ENCODE measurements at regions not wholly inside any gene's neighbourhood (a gene's known extent, or its start where the extent isn't known, plus 50 kb on each side); places are given as distances from the start of the nearest gene placed in this dataset.

DNA sequence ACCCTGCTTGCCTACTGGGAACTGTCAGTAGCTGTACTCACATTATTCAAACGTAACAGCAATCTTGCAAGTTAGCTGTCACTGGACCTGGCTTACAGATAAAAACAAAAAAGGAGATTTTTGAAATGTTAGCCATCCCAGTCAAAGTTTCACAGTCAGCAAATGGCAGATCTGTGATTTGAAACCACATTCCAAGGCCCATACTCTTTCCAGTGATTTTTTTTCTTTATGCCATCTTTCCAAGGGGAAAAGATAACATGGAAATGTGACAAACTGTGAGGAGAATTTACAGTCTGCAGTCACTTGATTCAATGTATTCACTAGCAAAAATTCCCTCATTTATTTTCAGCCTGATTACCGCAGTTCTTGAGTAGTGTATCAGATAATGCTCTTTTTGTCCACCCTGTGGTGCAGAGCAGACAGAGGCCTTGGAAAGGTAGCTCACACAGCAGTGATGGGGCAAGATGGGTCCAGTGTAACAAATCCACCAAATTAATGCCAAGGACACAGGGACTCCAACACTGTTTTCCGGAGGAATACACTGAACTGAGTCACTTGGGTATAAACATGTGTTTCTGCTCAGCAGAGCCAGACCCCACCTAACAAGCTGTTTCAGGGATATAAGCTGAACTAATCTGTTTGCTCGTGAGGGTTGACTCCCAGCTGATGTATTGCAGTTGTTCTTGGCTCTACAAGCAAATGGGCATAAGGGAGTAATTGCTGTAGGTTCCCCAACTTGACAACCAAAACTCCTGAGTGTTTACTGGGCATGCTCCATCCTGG is 49.9 kb upstream of the ADGRF1 start:
- 47% methylated on average over 4 of the region's 4 CpGs for WGBS
- Histone ChIP-seq H3K4ac (ENCODE audit: low read depth in 1 of 2, low read length in 2 of 2) (peak overlapping the region; percentile 59 to 93), H3K14ac (ENCODE audit: low read length in 2 of 2) (no peak overlapping the region), H2BK12ac (ENCODE audit: low read length in 2 of 2) (peak overlapping the region; percentile 45 to 75), H3K9ac (ENCODE audit: low read length) (peak overlapping the region; percentile 16), H3K18ac (ENCODE audit: low read depth in 1 of 2, low read length in 2 of 2) (peak overlapping the region; percentile 52 to 71), H2AFZ (ENCODE audit: low read depth, low read length) (no peak overlapping the region), H4K91ac (ENCODE audit: low read length) (peak overlapping the region; percentile 53), H3K79me1 (replicated peaks; ENCODE audit: low read length, poor library complexity, severe bottlenecking) (no peaks in the 10 kb centered on the region), H2BK15ac (ENCODE audit: low read depth, poor library complexity, severe bottlenecking) (no peak overlapping the region), H3K4me2 (ENCODE audit: low read length, poor library complexity, severe bottlenecking) (no peak overlapping the region), H3K36me3 (ENCODE audit: control insufficient read depth in 1 of 2, insufficient read depth in 2 of 2, low read depth in 1 of 2, low read length in 2 of 2) (no peaks in the 10 kb centered on the region), H2BK5ac (ENCODE audit: low read depth, low read length, poor library complexity, severe bottlenecking) (no peak overlapping the region), H4K8ac (ENCODE audit: low read length) (no peak overlapping the region), H2BK120ac (ENCODE audit: low read depth, low read length) (peak overlapping the region; percentile 73), H3K4me1 (ENCODE audit: control insufficient read depth, insufficient read depth, low read depth, low read length) (peaks cover 2% of the 10 kb centered on the region), H3K27ac (ENCODE audit: low read length, poor library complexity, severe bottlenecking) (no peak overlapping the region), H3K27me3 (ENCODE audit: control insufficient read depth in 1 of 2, insufficient read depth in 1 of 2, low read length in 2 of 2) (no peaks in the 10 kb centered on the region), H3K4me3 (ENCODE audit: insufficient read depth in 1 of 2, low read depth in 1 of 2, low read length in 2 of 2) (no peak overlapping the region), H3K23ac (ENCODE audit: low read length in 2 of 2) (no peak overlapping the region), H3K9me3 (ENCODE audit: control insufficient read depth, low read length) (no peaks in the 10 kb centered on the region), H2AK5ac (ENCODE audit: low read length, severe bottlenecking) (no peak overlapping the region)
- DNase-seq = peak; percentile 31
